ENCODE measurements at regions not wholly inside any gene's neighbourhood (a gene's known extent, or its start where the extent isn't known, plus 50 kb on each side); places are given as distances from the start of the nearest gene placed in this dataset.

GRCh38 chr22:49688516-49689254, 139.0 kb downstream of the BRD1 start:
- H3K36me3 ChIP-seq: no peaks in the 10 kb centered on the region
- WGBS, 2 donors: 72 to 78% methylated on average over 20 of the region's 20 CpGs
- no peak for DNase-seq (ENCODE audit: low spot score in 2 of 2)
- no peaks in the 10 kb centered on the region for H3K4me1 ChIP-seq
- peaks cover 0 to 26% (median 0%) of the 10 kb centered on the region in 4 donors for H3K9me3 ChIP-seq
- no peak overlapping the region for H3K27ac ChIP-seq
- no peak for TF ChIP-seq CTCF (IDR thresholded peaks at IDR 0.05)
- H3K27me3 ChIP-seq: no peaks in the 10 kb centered on the region
- H3K4me3 ChIP-seq: no peak overlapping the region

- H3K27me3 ChIP-seq: no peaks in the 10 kb centered on the region
- peaks cover 0 to 26% (median 0%) of the 10 kb centered on the region in 4 donors for H3K9me3 ChIP-seq
- H3K4me3 ChIP-seq: no peak overlapping the region
- H3K4me1 ChIP-seq: no peaks in the 10 kb centered on the region
- DNase-seq (ENCODE audit: low spot score in 2 of 2): no peak
- 81 to 86% methylated on average over 16 to 19 of the region's 24 CpGs for WGBS, 2 donors
- no peak for TF ChIP-seq CTCF (IDR thresholded peaks at IDR 0.05)
- no peak for TF ChIP-seq EP300 (IDR thresholded peaks at IDR 0.05)
- no peak for TF ChIP-seq POLR2A (IDR thresholded peaks at IDR 0.05)
- H3K27ac ChIP-seq: no peak overlapping the region
- no peaks in the 10 kb centered on the region for H3K36me3 ChIP-seq
Observed at GRCh38 chr22:49687786-49688515, 139.7 kb downstream of the BRD1 start.

GRCh38 chr22:49687333-49687732, 140.3 kb downstream of the BRD1 start:
- WGBS, 2 donors: 48 to 54% methylated on average over 3 of the region's 3 CpGs
- Histone ChIP-seq H3K36me3 (no peaks in the 10 kb centered on the region), H3K9me3 (peaks cover 0 to 23% (median 0%) of the 10 kb centered on the region in 4 donors), H3K4me3 (no peak overlapping the region), H3K4me1 (no peaks in the 10 kb centered on the region), H3K27me3 (no peaks in the 10 kb centered on the region), H3K27ac (no peak overlapping the region)
- no peak for DNase-seq (ENCODE audit: low spot score in 2 of 2)
- TF ChIP-seq CTCF (IDR thresholded peaks at IDR 0.05): no peak
- no peak for TF ChIP-seq EP300 (IDR thresholded peaks at IDR 0.05)
- no peak for TF ChIP-seq POLR2A (IDR thresholded peaks at IDR 0.05)

- Histone ChIP-seq H3K36me3 (no peaks in the 10 kb centered on the region), H3K4me3 (no peak overlapping the region), H3K4me1 (no peaks in the 10 kb centered on the region), H3K9me3 (peaks cover 0 to 16% (median 0%) of the 10 kb centered on the region in 4 donors), H3K27ac (no peak overlapping the region), H3K27me3 (no peaks in the 10 kb centered on the region)
- 83 to 87% methylated on average over 11 to 22 of the region's 22 CpGs for WGBS, 2 donors
- TF ChIP-seq POLR2A (IDR thresholded peaks at IDR 0.05) (no peak), EP300 (IDR thresholded peaks at IDR 0.05) (no peak), CTCF (IDR thresholded peaks at IDR 0.05) (no peak)
- no peak for DNase-seq (ENCODE audit: low spot score in 2 of 2)
Observed at GRCh38 chr22:49686495-49687219, 141.0 kb downstream of the BRD1 start.

- DNase-seq (ENCODE audit: low spot score in 2 of 2): no peak
- no peaks in the 10 kb centered on the region for H3K36me3 ChIP-seq
- no peak overlapping the region for H3K4me3 ChIP-seq
- H3K27ac ChIP-seq: no peak overlapping the region
- H3K27me3 ChIP-seq: no peaks in the 10 kb centered on the region
- no peak for TF ChIP-seq EP300 (IDR thresholded peaks at IDR 0.05)
- TF ChIP-seq POLR2A (IDR thresholded peaks at IDR 0.05): no peak
- no peak for TF ChIP-seq CTCF (IDR thresholded peaks at IDR 0.05)
- H3K9me3 ChIP-seq: peaks cover 0 to 6% (median 0%) of the 10 kb centered on the region in 4 donors
- 81 to 84% methylated on average over 18 of the region's 18 CpGs for WGBS, 2 donors
- no peaks in the 10 kb centered on the region for H3K4me1 ChIP-seq
Observed at GRCh38 chr22:49685686-49686085, 142.0 kb downstream of the BRD1 start.

Measured in tibial nerve (tissue), 4 donors.